ENCODE measurements at regions not wholly inside any gene's neighbourhood (a gene's known extent, or its start where the extent isn't known, plus 50 kb on each side); places are given as distances from the start of the nearest gene placed in this dataset.

DNA sequence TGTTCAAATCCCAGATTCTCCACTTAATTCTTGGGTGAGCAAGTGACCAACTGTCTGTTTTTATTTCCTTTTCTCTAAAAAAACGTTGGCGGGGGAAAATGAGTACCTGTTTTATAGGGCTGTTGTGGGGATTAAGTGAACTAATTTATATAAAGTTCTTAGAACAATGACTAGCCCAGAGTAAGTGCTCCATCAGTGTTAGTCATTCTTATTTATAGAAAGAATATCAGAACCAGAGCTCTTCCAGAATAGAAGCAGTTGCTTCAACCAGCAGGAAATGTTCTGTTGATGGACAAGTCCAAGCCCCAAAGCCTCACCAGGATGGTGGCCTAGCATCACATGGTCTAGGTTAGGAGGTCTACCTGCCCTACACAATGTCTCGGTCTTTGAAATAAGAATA lies 379.2 kb downstream of the ACTL7B start:
- Histone ChIP-seq H3K4me2 (ENCODE audit: control insufficient read depth, extremely low read depth, insufficient read depth, low read depth, low read length) (no peak overlapping the region), H3K36me3 (ENCODE audit: control insufficient read depth in 2 of 2, extremely low read depth in 1 of 2, insufficient read depth in 2 of 2, low read length in 2 of 2) (no peaks in the 10 kb centered on the region), H3K27me3 (ENCODE audit: control insufficient read depth, extremely low read depth, insufficient read depth, low read length) (no peaks in the 10 kb centered on the region), H3K27ac (ENCODE audit: control insufficient read depth, insufficient read depth, low read length) (peak overlapping the region; percentile 98), H4K20me1 (ENCODE audit: control insufficient read depth, extremely low read depth, insufficient read depth, low read length) (no peaks in the 10 kb centered on the region), H3K9me3 (ENCODE audit: control insufficient read depth, low read depth, low read length) (no peaks in the 10 kb centered on the region), H2AFZ (ENCODE audit: control insufficient read depth, low read length) (no peak overlapping the region), H3K9ac (ENCODE audit: control insufficient read depth, extremely low read depth, insufficient read depth, low read length) (no peak overlapping the region), H3K9me1 (ENCODE audit: control insufficient read depth, extremely low read depth, insufficient read depth, low read length) (no peaks in the 10 kb centered on the region), H3K79me2 (ENCODE audit: control insufficient read depth, insufficient read depth, low read length) (no peaks in the 10 kb centered on the region), H3K4me3 (ENCODE audit: control insufficient read depth in 2 of 3, extremely low read depth in 1 of 3, insufficient read depth in 2 of 3, low read depth in 1 of 3, low read length in 3 of 3) (no peak overlapping the region), H3K4me1 (ENCODE audit: control insufficient read depth, extremely low read depth, insufficient read depth, low read length) (peaks cover 47% of the 10 kb centered on the region)
- FAIRE-seq (no peak), DNase-seq (ENCODE audit: low read depth, low spot score) (no peak)
- TF ChIP-seq EZH2 (IDR thresholded peaks at IDR 0.05; ENCODE audit: low read length) (no peak), CTCF (optimal IDR thresholded peaks at IDR 0.05 in 1 of 3, IDR thresholded peaks at IDR 0.05 in 1 of 3, conservative IDR thresholded peaks at IDR 0.05 in 1 of 3; ENCODE audit: extremely low read depth in 1 of 3, insufficient read depth in 2 of 3, low read length in 3 of 3) (no peak)
- dilution Hi-C loops (cut with MboI; ENCODE audit: extremely low pct_ligation_motif_present, low sequenced_read_pairs) = no loop called here

DNA sequence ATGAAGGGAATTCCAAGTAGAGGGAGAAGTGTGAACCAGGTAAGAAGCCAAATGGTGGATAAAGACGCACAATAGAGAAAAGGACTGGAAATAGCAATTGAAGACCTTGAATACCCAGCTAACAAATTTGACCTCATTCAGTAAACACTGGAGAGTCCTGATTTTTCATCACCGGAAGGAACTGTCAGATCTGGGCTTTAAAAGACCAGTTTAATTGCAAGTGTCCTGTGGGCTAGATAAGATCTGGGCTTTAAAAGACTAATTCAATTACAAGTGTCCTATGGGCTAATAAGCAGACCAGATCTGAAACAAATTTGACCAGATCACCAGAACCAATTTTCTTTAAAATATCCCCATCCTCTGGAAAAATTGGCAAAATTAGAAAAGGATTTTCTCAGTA lies 380.0 kb downstream of the ACTL7B start:
- Histone ChIP-seq H3K9ac (ENCODE audit: control insufficient read depth, extremely low read depth, insufficient read depth, low read length) (no peak overlapping the region), H4K20me1 (ENCODE audit: control insufficient read depth, extremely low read depth, insufficient read depth, low read length) (no peaks in the 10 kb centered on the region), H3K27me3 (ENCODE audit: control insufficient read depth, extremely low read depth, insufficient read depth, low read length) (no peaks in the 10 kb centered on the region), H3K9me1 (ENCODE audit: control insufficient read depth, extremely low read depth, insufficient read depth, low read length) (no peaks in the 10 kb centered on the region), H3K27ac (ENCODE audit: control insufficient read depth, insufficient read depth, low read length) (no peak overlapping the region), H3K4me1 (ENCODE audit: control insufficient read depth, extremely low read depth, insufficient read depth, low read length) (peaks cover 47% of the 10 kb centered on the region), H3K4me3 (ENCODE audit: control insufficient read depth in 2 of 3, extremely low read depth in 1 of 3, insufficient read depth in 2 of 3, low read depth in 1 of 3, low read length in 3 of 3) (no peak overlapping the region), H3K79me2 (ENCODE audit: control insufficient read depth, insufficient read depth, low read length) (no peaks in the 10 kb centered on the region), H3K9me3 (ENCODE audit: control insufficient read depth, low read depth, low read length) (no peaks in the 10 kb centered on the region), H3K4me2 (ENCODE audit: control insufficient read depth, extremely low read depth, insufficient read depth, low read depth, low read length) (no peak overlapping the region), H3K36me3 (ENCODE audit: control insufficient read depth in 2 of 2, extremely low read depth in 1 of 2, insufficient read depth in 2 of 2, low read length in 2 of 2) (no peaks in the 10 kb centered on the region), H2AFZ (ENCODE audit: control insufficient read depth, low read length) (no peak overlapping the region)
- DNase-seq (ENCODE audit: low read depth, low spot score) (no peak), FAIRE-seq (no peak)
- TF ChIP-seq EZH2 (IDR thresholded peaks at IDR 0.05; ENCODE audit: low read length) = no peak
- TF ChIP-seq CTCF (optimal IDR thresholded peaks at IDR 0.05 in 1 of 3, IDR thresholded peaks at IDR 0.05 in 1 of 3, conservative IDR thresholded peaks at IDR 0.05 in 1 of 3; ENCODE audit: extremely low read depth in 1 of 3, insufficient read depth in 2 of 3, low read length in 3 of 3) = no peak
- dilution Hi-C loops (cut with MboI; ENCODE audit: extremely low pct_ligation_motif_present, low sequenced_read_pairs) = no loop called here

Data from keratinocyte (primary cell).